Colon (tissue), 2 donors: ENCODE measurements at regions not wholly inside any gene's neighbourhood (a gene's known extent, or its start where the extent isn't known, plus 50 kb on each side); places are given as distances from the start of the nearest gene placed in this dataset.
"Not testable (repeated sequence)": the region's sequence is repeated elsewhere in the genome, so short reads cannot be mapped to it uniquely, and the experiment has no call there.

Source experiments
- FAIRE-seq: peaks from 2 replicates; lab custom pipeline; 2012; peaks lifted over from hg19 to GRCh38; lab: Jason Lieb, UNC
- donor health status: control.
- donor health status: control.

- no peak for FAIRE-seq
These were observed 340.8 kb downstream of the FGF10 start for GRCh38 chr5:44048276-44048984.

DNA sequence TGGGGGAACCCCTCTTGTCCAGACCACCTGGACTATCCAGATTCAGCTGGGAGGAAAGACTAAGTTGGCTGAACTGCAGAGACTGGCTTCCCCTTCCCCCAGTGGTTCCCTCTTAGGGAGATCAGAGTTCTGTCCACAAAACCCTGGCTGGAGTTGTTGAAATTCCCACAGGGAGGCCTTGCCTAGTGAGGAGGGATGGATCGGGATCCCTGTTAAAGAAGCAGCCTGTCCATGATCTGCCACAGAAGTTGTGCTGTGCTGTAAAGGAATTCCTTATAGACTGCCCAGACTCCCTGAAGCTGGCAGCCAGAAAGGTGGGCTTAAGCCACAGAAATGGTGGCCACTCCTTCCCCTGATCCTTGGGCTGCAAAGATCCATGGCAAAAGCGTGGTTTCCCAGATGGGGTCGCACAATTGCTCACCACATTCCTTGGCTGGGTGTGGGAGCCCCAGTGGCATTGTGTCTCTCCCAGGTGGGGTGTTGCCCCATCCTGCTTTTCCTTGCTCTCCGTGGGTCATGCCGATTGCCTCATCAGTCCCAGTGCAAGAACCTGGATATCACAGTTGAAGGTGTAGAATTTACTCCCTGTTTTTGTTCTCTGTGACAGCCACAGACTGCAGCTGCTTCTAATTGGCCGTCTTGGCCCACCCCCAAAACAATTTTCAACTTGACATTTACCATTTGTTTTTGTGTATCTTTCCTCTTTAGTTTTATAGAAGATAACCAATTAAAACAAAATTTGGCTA lies 342.4 kb downstream of the FGF10 start:
- FAIRE-seq, result no peak

- not testable (repeated sequence) for FAIRE-seq
These were observed 344.7 kb downstream of the FGF10 start for GRCh38 chr5:44044549-44044948.

- no peak for FAIRE-seq
These were observed 361.0 kb downstream of the FGF10 start for GRCh38 chr5:44028226-44028625.

DNA sequence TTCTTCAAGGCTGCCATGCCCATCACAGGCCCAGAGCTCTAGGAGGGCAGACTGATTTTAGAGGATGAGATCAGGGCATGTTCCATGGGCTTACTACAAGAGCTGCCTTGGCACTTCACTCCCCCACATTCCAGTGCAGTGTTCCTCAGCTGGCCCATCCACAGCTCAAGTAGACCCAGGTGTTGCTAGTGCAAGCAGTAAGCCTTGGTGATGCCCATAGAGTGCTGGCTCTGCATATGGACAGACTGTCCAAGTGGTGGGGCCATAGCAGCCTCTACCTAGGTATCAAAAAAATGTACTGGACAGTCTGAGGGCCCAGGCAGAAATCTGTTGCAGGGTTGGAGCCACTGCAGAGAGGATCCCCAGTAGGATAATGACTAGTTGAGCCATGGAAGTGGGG lies 366.6 kb downstream of the FGF10 start:
- no peak for FAIRE-seq

GRCh38 chr5:44011518-44011917 lies 377.7 kb downstream of the FGF10 start:
- FAIRE-seq, result no peak

GRCh38 chr5:44002381-44002901 lies 386.8 kb downstream of the FGF10 start:
- no peak for FAIRE-seq

DNA sequence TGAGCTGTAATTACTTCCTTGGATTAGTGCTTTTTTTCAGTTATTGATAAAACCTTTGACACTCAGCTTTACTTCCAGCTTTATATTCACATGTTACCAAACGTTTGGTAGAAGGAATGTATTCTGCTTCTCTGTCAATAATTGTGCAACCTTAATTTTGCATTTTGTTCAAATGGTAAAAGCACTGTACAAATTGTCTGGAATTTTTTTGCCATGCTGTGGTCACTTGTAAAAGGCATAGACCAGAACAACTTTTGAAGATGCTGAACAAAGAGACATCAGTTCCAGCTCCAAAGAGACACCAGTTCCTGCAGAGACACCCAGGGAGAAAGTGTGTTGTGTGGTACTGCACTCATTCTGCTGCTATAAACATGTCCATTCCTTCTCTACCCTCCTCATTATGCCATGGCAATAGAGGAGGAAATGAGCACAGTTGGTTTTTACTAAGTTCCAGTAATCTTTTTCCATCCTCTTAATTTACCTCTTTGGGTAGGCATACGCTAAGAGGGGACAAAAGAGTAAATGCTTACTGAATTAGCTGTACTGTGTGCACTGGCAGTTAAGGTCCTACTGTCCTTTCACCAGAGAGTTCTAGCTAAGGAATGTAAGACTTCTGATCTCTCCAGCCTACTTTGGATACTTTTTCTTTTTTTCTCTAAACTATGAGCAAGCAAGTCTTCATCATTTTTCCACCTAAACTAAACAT lies 387.4 kb downstream of the FGF10 start:
- no peak for FAIRE-seq

DNA sequence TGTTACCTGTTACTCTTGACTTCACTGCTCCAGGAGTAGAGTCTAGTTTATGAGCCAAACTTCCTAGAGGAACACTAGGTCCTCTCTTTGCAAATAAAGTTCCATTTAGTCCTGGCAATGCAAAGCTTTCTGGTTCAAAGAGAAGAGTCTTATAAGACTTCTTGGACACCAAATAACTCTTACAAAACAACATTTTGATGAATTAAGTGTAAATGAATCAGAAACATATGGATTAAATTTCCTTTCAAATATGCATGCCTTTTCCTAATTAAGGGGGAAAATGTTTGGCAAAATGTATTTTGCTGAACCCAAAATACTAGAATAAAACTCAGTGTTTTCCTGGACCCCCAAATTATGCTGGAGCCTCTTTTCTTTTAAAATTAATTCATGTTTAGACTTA lies 388.0 kb downstream of the FGF10 start:
- no peak for FAIRE-seq

GRCh38 chr5:43997647-43998272 lies 391.5 kb downstream of the FGF10 start:
- no peak for FAIRE-seq

GRCh38 chr5:43996221-43996620 lies 393.0 kb downstream of the FGF10 start:
- FAIRE-seq, result no peak

- no peak for FAIRE-seq
These were observed 391.4 kb downstream of the NNT start for GRCh38 chr5:43994352-43994708.

- FAIRE-seq, result no peak
These were observed 390.8 kb downstream of the NNT start for GRCh38 chr5:43993634-43994351.

DNA sequence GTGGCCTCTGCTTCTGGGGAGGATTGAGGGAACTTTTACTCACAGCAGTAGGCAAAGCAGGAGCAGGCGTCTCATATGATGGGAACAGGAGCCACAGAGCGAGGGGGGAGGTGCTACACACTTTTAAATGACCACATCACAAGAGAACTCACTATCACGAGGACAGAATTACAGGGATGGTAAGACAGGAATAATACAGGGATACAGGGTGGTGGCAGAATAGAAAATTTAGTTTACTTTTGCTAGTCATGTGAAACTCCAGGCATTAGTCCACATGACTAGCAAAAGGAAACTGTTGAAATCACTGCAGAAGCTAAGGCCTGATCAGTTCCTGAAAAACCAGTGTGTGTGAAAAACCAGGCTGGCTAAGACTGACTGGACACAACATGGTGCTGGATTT lies 382.4 kb downstream of the NNT start:
- FAIRE-seq, result no peak

- FAIRE-seq, result no peak
These were observed 378.6 kb downstream of the NNT start for GRCh38 chr5:43981556-43981955.

DNA sequence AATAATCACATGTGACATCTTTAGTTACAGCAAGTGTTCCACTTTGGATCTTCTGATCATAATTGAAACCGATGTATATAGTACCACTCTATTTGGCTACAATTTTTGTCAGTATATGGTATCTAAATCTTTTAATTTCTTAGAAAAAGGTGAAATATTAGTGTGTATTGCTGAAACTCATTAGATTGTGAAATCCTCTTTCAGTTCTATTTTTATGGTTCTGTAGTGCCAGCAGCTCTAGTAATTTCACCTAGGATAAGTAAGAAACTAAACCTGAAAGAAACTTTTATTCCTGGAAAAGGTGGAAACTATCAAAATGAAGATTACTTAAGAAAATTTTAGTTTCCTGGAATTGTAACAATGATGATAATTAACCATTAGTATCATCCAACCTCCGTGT lies 370.9 kb downstream of the NNT start:
- no peak for FAIRE-seq

DNA sequence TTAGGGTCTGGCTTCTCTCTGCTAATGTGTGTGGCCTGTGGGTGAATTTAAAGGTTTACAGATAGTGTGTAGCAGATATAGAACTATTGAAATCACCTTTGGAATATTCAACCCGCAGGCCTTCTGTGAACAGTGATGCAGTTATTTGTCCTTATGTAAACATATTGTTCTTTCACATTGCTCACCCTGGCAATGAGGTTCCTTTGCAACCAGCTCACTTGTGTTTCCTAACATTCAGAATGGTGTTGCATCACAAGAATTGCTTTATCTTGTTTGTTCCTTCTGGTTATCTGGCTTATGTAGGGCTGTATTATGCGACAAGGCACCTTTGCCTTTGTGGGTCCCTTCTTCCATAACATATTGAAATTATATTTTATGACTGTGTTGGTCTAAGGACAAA lies 370.3 kb downstream of the NNT start:
- no peak for FAIRE-seq

- no peak for FAIRE-seq
These were observed 364.2 kb downstream of the NNT start for GRCh38 chr5:43967165-43967564.

GRCh38 chr5:43959144-43959543 lies 356.2 kb downstream of the NNT start:
- FAIRE-seq, result no peak

DNA sequence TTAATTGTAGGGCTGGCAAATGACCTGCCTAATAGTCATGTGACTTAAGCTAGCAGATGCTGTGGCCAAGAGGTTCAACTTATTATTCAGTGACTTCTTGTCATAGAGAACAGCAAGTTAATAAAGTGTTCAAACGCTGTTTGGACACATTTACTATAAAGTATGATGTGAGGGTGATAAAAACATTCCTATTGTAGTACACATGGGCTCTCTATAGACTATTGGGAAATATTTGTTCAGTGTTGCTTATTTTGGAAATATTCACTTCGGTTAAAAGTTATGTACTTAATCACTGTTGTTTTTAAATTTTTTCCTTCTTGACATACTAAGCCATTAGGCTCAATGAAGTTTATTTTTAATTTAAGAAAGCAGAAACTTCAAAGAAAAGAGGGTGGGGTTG lies 345.0 kb downstream of the NNT start:
- FAIRE-seq, result no peak

DNA sequence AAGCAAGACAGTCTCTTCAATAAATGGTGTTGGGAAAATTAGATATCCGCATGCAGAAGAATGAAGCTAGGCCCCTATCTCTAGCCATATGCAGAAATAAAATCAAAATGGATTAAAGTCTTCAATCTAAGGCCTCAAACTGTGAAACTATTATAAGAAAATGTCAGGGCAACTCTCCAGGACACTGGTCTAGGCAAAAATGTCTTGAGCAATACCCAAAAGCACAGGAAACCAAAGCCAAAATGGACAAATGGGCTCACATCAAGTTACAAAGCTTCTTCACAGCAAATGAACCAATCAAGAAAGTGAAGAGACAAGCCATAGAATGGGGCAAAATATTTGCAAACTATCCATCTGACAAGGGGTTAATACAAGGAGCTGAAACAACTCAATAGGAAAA lies 338.8 kb downstream of the NNT start:
- no peak for FAIRE-seq

- FAIRE-seq, result no peak
These were observed 337.6 kb downstream of the NNT start for GRCh38 chr5:43940562-43940961.
